ENCODE measurements at regions not wholly inside any gene's neighbourhood (a gene's known extent, or its start where the extent isn't known, plus 50 kb on each side); places are given as distances from the start of the nearest gene placed in this dataset.

DNA sequence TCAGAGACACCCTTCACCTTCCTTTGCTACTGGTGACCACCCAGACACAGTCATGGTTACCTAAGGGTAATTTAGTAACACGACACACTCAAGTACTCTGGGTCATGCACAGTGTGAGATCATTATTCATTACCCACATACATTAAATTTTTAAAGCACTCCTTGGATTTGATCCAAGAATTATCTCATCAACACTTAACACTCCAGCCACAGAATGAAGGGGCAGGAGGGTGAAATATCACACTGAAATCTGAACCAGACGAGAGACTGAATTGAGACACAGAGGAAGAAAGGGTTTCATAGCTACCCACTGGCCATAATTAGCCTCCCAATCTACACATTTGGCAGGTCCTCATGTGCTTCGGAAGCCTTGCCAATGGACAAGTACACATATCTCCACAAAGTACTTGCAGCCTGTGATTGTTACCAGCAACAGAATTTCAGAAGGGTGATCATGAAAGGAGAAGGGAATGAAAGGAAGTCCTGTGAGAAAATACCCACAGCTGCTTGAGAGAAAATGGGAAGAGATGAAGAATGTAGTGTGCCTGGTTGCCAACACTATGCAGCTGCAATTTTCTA is 189.3 kb downstream of the POLR1F start:
- CTCF ChIA-PET (ENCODE audit: partially characterized antibody): no interaction called here
- Histone ChIP-seq H3K27ac (ENCODE audit: low read depth, low read length) (no peak overlapping the region), H4K5ac (ENCODE audit: insufficient read length, low read depth, low read length) (no peak overlapping the region)

More for the DNA sequence above, 189.3 kb downstream of the POLR1F start:
- H2BK20ac ChIP-seq (ENCODE audit: low read length): no peak overlapping the region
- no peaks in the 10 kb centered on the region for H3K23me2 ChIP-seq (ENCODE audit: low read depth, low read length)
- FAIRE-seq (no peak), DNase-seq (ENCODE audit: low read depth in 1 of 2, low spot score in 2 of 2) (no peak)
- H3K4me3 ChIP-seq (ENCODE audit: extremely low read depth in 1 of 4, insufficient read depth in 2 of 4, low read depth in 3 of 4, low read length in 4 of 4): no peak overlapping the region
- no peak overlapping the region for H3K4me2 ChIP-seq (ENCODE audit: insufficient read depth in 1 of 2, low read depth in 2 of 2, low read length in 2 of 2)
- no peak overlapping the region for H4K91ac ChIP-seq (replicated peaks; ENCODE audit: insufficient read length, low read length)
- no peaks in the 10 kb centered on the region for H3K79me2 ChIP-seq (ENCODE audit: control insufficient read depth in 1 of 2, insufficient read depth in 2 of 2, low read length in 2 of 2)
- WGBS, 2 experiments (ENCODE audit: extremely low coverage in 1 of 2, insufficient coverage in 1 of 2, insufficient read length in 1 of 2, insufficient replicate concordance in 2 of 2, low coverage in 1 of 2, low lambda C conversion rate in 2 of 2, missing lambda C conversion rate in 1 of 2): 85% methylated on average over 3 of the region's 3 CpGs; no CpG with 5 or more reads in 1 of the 2 experiments
- H3K79me1 ChIP-seq (ENCODE audit: low read depth, low read length): no peaks in the 10 kb centered on the region
- POLR2A ChIA-PET (ENCODE audit: partially characterized antibody): no interaction called here
- H2AFZ ChIP-seq (ENCODE audit: low read length): no peak overlapping the region
- no peak overlapping the region for H2BK15ac ChIP-seq (ENCODE audit: low read length)
- H4K8ac ChIP-seq (ENCODE audit: extremely low read depth, insufficient read depth, low read length): no peak overlapping the region
- no peaks in the 10 kb centered on the region for H3K36me3 ChIP-seq (ENCODE audit: control insufficient read depth in 2 of 4, insufficient read depth in 4 of 4, low read length in 3 of 4)
- no peak overlapping the region for H2BK12ac ChIP-seq (ENCODE audit: low read depth, low read length)
- H2BK5ac ChIP-seq (ENCODE audit: low read depth, low read length): no peak overlapping the region
- no peaks in the 10 kb centered on the region for H3K9me3 ChIP-seq (ENCODE audit: insufficient read depth in 2 of 2, low read depth in 1 of 2, low read length in 1 of 2)
- no peak overlapping the region for H2AK5ac ChIP-seq (ENCODE audit: low read depth, low read length)
- H3K18ac ChIP-seq (ENCODE audit: extremely low read depth, low read length): no peak overlapping the region
- no peak overlapping the region for H3K4ac ChIP-seq (replicated peaks; ENCODE audit: insufficient read length, low read depth, low read length)
- no peaks in the 10 kb centered on the region for H4K20me1 ChIP-seq (replicated peaks in 1 of 2; ENCODE audit: control insufficient read depth in 1 of 2, insufficient read depth in 2 of 2, low read length in 2 of 2)
- no peak overlapping the region for H3K56ac ChIP-seq (replicated peaks; ENCODE audit: insufficient read length, low read depth, low read length)
- no peaks in the 10 kb centered on the region for H3K4me1 ChIP-seq (replicated peaks in 1 of 4; ENCODE audit: control insufficient read depth in 3 of 4, insufficient read depth in 4 of 4, low read length in 3 of 4)
- no peak overlapping the region for H3K23ac ChIP-seq (ENCODE audit: insufficient read length)
- no peak overlapping the region for H3K9ac ChIP-seq (replicated peaks in 1 of 4; ENCODE audit: extremely low read depth in 1 of 4, low read depth in 3 of 4, low read length in 3 of 4)
- no peaks in the 10 kb centered on the region for H3K27me3 ChIP-seq (replicated peaks in 1 of 4; ENCODE audit: control insufficient read depth in 3 of 4, extremely low read depth in 1 of 4, insufficient read depth in 3 of 4, low read length in 3 of 4)
- no peak overlapping the region for H2BK120ac ChIP-seq (replicated peaks; ENCODE audit: low read depth, low read length)
- no peak for TF ChIP-seq KDM1A (IDR thresholded peaks at IDR 0.05; ENCODE audit: borderline replicate concordance, low read length)
- no peak for TF ChIP-seq YY1 (IDR thresholded peaks at IDR 0.05; ENCODE audit: low read depth, low read length)
- no peak for TF ChIP-seq HDAC2 (IDR thresholded peaks at IDR 0.05; ENCODE audit: borderline replicate concordance in 1 of 2, low read depth in 2 of 2, low read length in 2 of 2)
- no peak for TF ChIP-seq TAF1 (IDR thresholded peaks at IDR 0.05; ENCODE audit: low read depth, low read length)
- TF ChIP-seq CBX8 (IDR thresholded peaks at IDR 0.05; ENCODE audit: borderline replicate concordance, low read depth, low read length): no peak
- no peak for TF ChIP-seq RAD21 (IDR thresholded peaks at IDR 0.05 in 1 of 2, conservative IDR thresholded peaks at IDR 0.05 in 1 of 2; ENCODE audit: low read depth in 2 of 2, low read length in 2 of 2)
- no peak for TF ChIP-seq BACH1 (IDR thresholded peaks at IDR 0.05; ENCODE audit: low read length)
- no peak overlapping the region for H3K14ac ChIP-seq (ENCODE audit: insufficient read length)

Data from H1 (cell line).